Muscle of leg (tissue), 3 donors: ENCODE measurements at regions not wholly inside any gene's neighbourhood (a gene's known extent, or its start where the extent isn't known, plus 50 kb on each side); places are given as distances from the start of the nearest gene placed in this dataset.
"Not testable (repeated sequence)": the region's sequence is repeated elsewhere in the genome, so short reads cannot be mapped to it uniquely, and the experiment has no call there.

Experiments used
- DNase-seq: peaks from one replicate; pipeline ENCODE4 v3.0.0; 2013
- H3K27ac ChIP-seq: one replicate; pipeline ENCODE4 v1.5.1; 2013; ENCODE audit warnings: mild to moderate bottlenecking, low read length, control low read depth
- H3K27me3 ChIP-seq: one replicate; pipeline ENCODE4 v1.6.1; 2013; ENCODE audit warnings: low read length; ENCODE audit not compliant: control insufficient read depth, insufficient read depth
- H3K36me3 ChIP-seq: one replicate; pipeline ENCODE4 v1.6.1; 2013; ENCODE audit warnings: low read length; ENCODE audit not compliant: control insufficient read depth, insufficient read depth
- H3K4me1 ChIP-seq: one replicate; pipeline ENCODE4 v1.6.1; 2013; ENCODE audit warnings: low read length; ENCODE audit not compliant: control insufficient read depth, insufficient read depth
- H3K4me3 ChIP-seq: one replicate; pipeline ENCODE4 v1.5.1; 2013; ENCODE audit warnings: low read length, control low read depth
- H3K9me3 ChIP-seq: replicated peaks from 2 replicates; pipeline ENCODE4 v1.6.1; 2013; ENCODE audit warnings: low read depth, low read length; ENCODE audit not compliant: control insufficient read depth
- WGBS: methylation state at CpG from one replicate; pipeline ENCODE4 v1.1.5; 2013; ENCODE audit warnings: missing lambda C conversion rate; ENCODE audit not compliant: insufficient coverage; 5-methylcytosine and 5-hydroxymethylcytosine counted together

- DNase-seq, result no peak
- Histone ChIP-seq H3K9me3 (no peaks in the 10 kb centered on the region), H3K27me3 (no peaks in the 10 kb centered on the region), H3K4me3 (no peak overlapping the region), H3K36me3 (no peaks in the 10 kb centered on the region), H3K4me1 (no peaks in the 10 kb centered on the region), H3K27ac (no peak overlapping the region)
- WGBS, result 100% methylated on average over 2 of the region's 6 CpGs
These were observed 776.9 kb upstream of the CNTN5 start for GRCh38 chr11:98243897-98244296.

- no peak overlapping the region for H3K27ac ChIP-seq
- no peak for DNase-seq
- H3K4me1 ChIP-seq, result no peaks in the 10 kb centered on the region
- no CpG with 5 or more reads among the region's 1 CpG for WGBS
- no peaks in the 10 kb centered on the region for H3K36me3 ChIP-seq
- no peaks in the 10 kb centered on the region for H3K27me3 ChIP-seq
- peaks cover 3% of the 10 kb centered on the region for H3K9me3 ChIP-seq
- no peak overlapping the region for H3K4me3 ChIP-seq
These were observed 759.8 kb upstream of the CNTN5 start for GRCh38 chr11:98260983-98261382.

- Histone ChIP-seq H3K36me3 (no peaks in the 10 kb centered on the region), H3K4me1 (no peaks in the 10 kb centered on the region), H3K27me3 (no peaks in the 10 kb centered on the region), H3K9me3 (no peaks in the 10 kb centered on the region), H3K4me3 (no peak overlapping the region), H3K27ac (no peak overlapping the region)
- no peak for DNase-seq
- no CpG with 5 or more reads among the region's 2 CpGs for WGBS
These were observed 743.4 kb upstream of the CNTN5 start for GRCh38 chr11:98277251-98277912.

GRCh38 chr11:98289617-98290263, 731.0 kb upstream of the CNTN5 start:
- DNase-seq, result no peak
- no peaks in the 10 kb centered on the region for H3K4me1 ChIP-seq
- H3K27me3 ChIP-seq, result no peaks in the 10 kb centered on the region
- no CpG with 5 or more reads among the region's 3 CpGs for WGBS
- no peaks in the 10 kb centered on the region for H3K9me3 ChIP-seq
- no peak overlapping the region for H3K27ac ChIP-seq
- H3K36me3 ChIP-seq, result no peaks in the 10 kb centered on the region
- no peak overlapping the region for H3K4me3 ChIP-seq

- Histone ChIP-seq H3K4me1 (no peaks in the 10 kb centered on the region), H3K27ac (no peak overlapping the region), H3K9me3 (no peaks in the 10 kb centered on the region), H3K4me3 (no peak overlapping the region), H3K36me3 (no peaks in the 10 kb centered on the region), H3K27me3 (no peaks in the 10 kb centered on the region)
- DNase-seq, result no peak
- WGBS, result no CpG with 5 or more reads among the region's 4 CpGs
These were observed 724.5 kb upstream of the CNTN5 start for GRCh38 chr11:98296091-98296880.

GRCh38 chr11:98300719-98301118, 720.0 kb upstream of the CNTN5 start:
- Histone ChIP-seq H3K27me3 (no peaks in the 10 kb centered on the region), H3K4me1 (no peaks in the 10 kb centered on the region), H3K4me3 (no peak overlapping the region), H3K9me3 (no peaks in the 10 kb centered on the region), H3K36me3 (no peaks in the 10 kb centered on the region), H3K27ac (no peak overlapping the region)
- DNase-seq, result no peak
- WGBS, result no CpG with 5 or more reads among the region's 3 CpGs

- no CpG with 5 or more reads among the region's 1 CpG for WGBS
These were observed 712.8 kb upstream of the CNTN5 start for GRCh38 chr11:98307827-98308491.

GRCh38 chr11:98330306-98330705, 690.4 kb upstream of the CNTN5 start:
- H3K4me1 ChIP-seq, H3K27ac ChIP-seq, DNase-seq, H3K27me3 ChIP-seq, H3K36me3 ChIP-seq, H3K9me3 ChIP-seq, H3K4me3 ChIP-seq: not testable (repeated sequence)
- 100% methylated on average over 3 of the region's 12 CpGs for WGBS

More at GRCh38 chr11:98307827-98308491, 712.8 kb upstream of the CNTN5 start:
- no peaks in the 10 kb centered on the region for H3K9me3 ChIP-seq
- no peak for DNase-seq
- no peaks in the 10 kb centered on the region for H3K36me3 ChIP-seq
- no peaks in the 10 kb centered on the region for H3K27me3 ChIP-seq
- no peak overlapping the region for H3K4me3 ChIP-seq
- H3K4me1 ChIP-seq, result no peaks in the 10 kb centered on the region
- H3K27ac ChIP-seq, result no peak overlapping the region

- no peaks in the 10 kb centered on the region for H3K36me3 ChIP-seq
- no peaks in the 10 kb centered on the region for H3K27me3 ChIP-seq
- H3K9me3 ChIP-seq, result no peaks in the 10 kb centered on the region
- H3K27ac ChIP-seq, result no peak overlapping the region
- H3K4me1 ChIP-seq, result no peaks in the 10 kb centered on the region
- no CpG with 5 or more reads among the region's 4 CpGs for WGBS
- DNase-seq, result no peak
- H3K4me3 ChIP-seq, result no peak overlapping the region
These were observed 662.2 kb upstream of the CNTN5 start for GRCh38 chr11:98358551-98358950.

GRCh38 chr11:98365190-98365589, 655.6 kb upstream of the CNTN5 start:
- WGBS, result no CpG with 5 or more reads among the region's 3 CpGs
- DNase-seq, result no peak
- no peak overlapping the region for H3K4me3 ChIP-seq
- no peaks in the 10 kb centered on the region for H3K36me3 ChIP-seq
- H3K27me3 ChIP-seq, result no peaks in the 10 kb centered on the region
- no peaks in the 10 kb centered on the region for H3K9me3 ChIP-seq
- no peaks in the 10 kb centered on the region for H3K4me1 ChIP-seq
- no peak overlapping the region for H3K27ac ChIP-seq
